ENCODE measurements at regions not wholly inside any gene's neighbourhood (a gene's known extent, or its start where the extent isn't known, plus 50 kb on each side); places are given as distances from the start of the nearest gene placed in this dataset.

GRCh38 chr5:170448221-170448620 is 55.6 kb upstream of the KCNIP1 start:
- CTCF ChIA-PET = no interaction called here
- POLR2A ChIA-PET (ENCODE audit: unreplicated experiment) = no interaction called here

GRCh38 chr5:170446365-170446764 is 57.2 kb upstream of the KCNMB1 start:
- no peaks in the 10 kb centered on the region for H4K20me1 ChIP-seq (ENCODE audit: insufficient read depth)
- POLR2A ChIA-PET (ENCODE audit: unreplicated experiment) = no interaction called here
- H3K79me2 ChIP-seq (ENCODE audit: low read depth) = no peaks in the 10 kb centered on the region
- no peak overlapping the region for H3K4me2 ChIP-seq
- no peaks in the 10 kb centered on the region for H3K4me1 ChIP-seq (replicated peaks; ENCODE audit: insufficient read depth)
- H3F3A ChIP-seq (ENCODE audit: insufficient read depth, low read depth) = no peaks in the 10 kb centered on the region
- no peaks in the 10 kb centered on the region for H3K36me3 ChIP-seq (ENCODE audit: low read depth)
- no peak overlapping the region for H2AFZ ChIP-seq
- H3K27me3 ChIP-seq (ENCODE audit: insufficient read depth, low read depth) = no peaks in the 10 kb centered on the region
- no peaks in the 10 kb centered on the region for H3K9me3 ChIP-seq (ENCODE audit: insufficient read depth, low read depth)
- intact Hi-C loops (cut with micrococcal nuclease; ENCODE audit: unreplicated experiment) = no loop called here
- no peak for TF ChIP-seq EZH2 (IDR thresholded peaks at IDR 0.05; ENCODE audit: low read depth)
- no TSS peak for BruUV-seq (replicated peaks)
- CTCF ChIA-PET = interaction anchor here (0.6 kb wide), 1 partner anchor 470 kb away, joined by 3 read pairs; no protein-coding TSS in a partner anchor
- no peaks in the 10 kb centered on the region for H3K9me2 ChIP-seq (ENCODE audit: insufficient read depth)
- no peak overlapping the region for H3K27ac ChIP-seq
- DNase-seq = no peak
- no peak overlapping the region for H3K4me3 ChIP-seq

More at GRCh38 chr5:170448221-170448620, 55.6 kb upstream of the KCNIP1 start:
- Histone ChIP-seq H3K27ac (no peak overlapping the region), H4K20me1 (ENCODE audit: insufficient read depth) (no peaks in the 10 kb centered on the region), H3K27me3 (ENCODE audit: insufficient read depth, low read depth) (no peaks in the 10 kb centered on the region), H3K4me2 (no peak overlapping the region), H3K9me2 (ENCODE audit: insufficient read depth) (no peaks in the 10 kb centered on the region), H3K79me2 (ENCODE audit: low read depth) (no peaks in the 10 kb centered on the region), H3K4me1 (replicated peaks; ENCODE audit: insufficient read depth) (no peaks in the 10 kb centered on the region), H2AFZ (no peak overlapping the region), H3K9me3 (ENCODE audit: insufficient read depth, low read depth) (no peaks in the 10 kb centered on the region), H3F3A (ENCODE audit: insufficient read depth, low read depth) (no peaks in the 10 kb centered on the region), H3K4me3 (no peak overlapping the region), H3K36me3 (ENCODE audit: low read depth) (no peaks in the 10 kb centered on the region)
- no peak for DNase-seq
- no peak for TF ChIP-seq EZH2 (IDR thresholded peaks at IDR 0.05; ENCODE audit: low read depth)
- TF ChIP-seq, protein P1, sequence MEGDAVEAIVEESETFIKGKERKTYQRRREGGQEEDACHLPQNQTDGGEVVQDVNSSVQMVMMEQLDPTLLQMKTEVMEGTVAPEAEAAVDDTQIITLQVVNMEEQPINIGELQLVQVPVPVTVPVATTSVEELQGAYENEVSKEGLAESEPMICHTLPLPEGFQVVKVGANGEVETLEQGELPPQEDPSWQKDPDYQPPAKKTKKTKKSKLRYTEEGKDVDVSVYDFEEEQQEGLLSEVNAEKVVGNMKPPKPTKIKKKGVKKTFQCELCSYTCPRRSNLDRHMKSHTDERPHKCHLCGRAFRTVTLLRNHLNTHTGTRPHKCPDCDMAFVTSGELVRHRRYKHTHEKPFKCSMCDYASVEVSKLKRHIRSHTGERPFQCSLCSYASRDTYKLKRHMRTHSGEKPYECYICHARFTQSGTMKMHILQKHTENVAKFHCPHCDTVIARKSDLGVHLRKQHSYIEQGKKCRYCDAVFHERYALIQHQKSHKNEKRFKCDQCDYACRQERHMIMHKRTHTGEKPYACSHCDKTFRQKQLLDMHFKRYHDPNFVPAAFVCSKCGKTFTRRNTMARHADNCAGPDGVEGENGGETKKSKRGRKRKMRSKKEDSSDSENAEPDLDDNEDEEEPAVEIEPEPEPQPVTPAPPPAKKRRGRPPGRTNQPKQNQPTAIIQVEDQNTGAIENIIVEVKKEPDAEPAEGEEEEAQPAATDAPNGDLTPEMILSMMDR (conservative IDR thresholded peaks at IDR 0.05) = no peak
- intact Hi-C loops (cut with micrococcal nuclease; ENCODE audit: unreplicated experiment) = no loop called here
- no TSS peak for BruUV-seq (replicated peaks)

GRCh38 chr5:170445936-170446335 is 56.8 kb upstream of the KCNMB1 start:
- no peaks in the 10 kb centered on the region for H3F3A ChIP-seq (ENCODE audit: insufficient read depth, low read depth)
- no peak overlapping the region for H2AFZ ChIP-seq
- POLR2A ChIA-PET (ENCODE audit: unreplicated experiment) = no interaction called here

More at GRCh38 chr5:170445936-170446335, 56.8 kb upstream of the KCNMB1 start:
- H3K27ac ChIP-seq = no peak overlapping the region
- no peak overlapping the region for H3K4me2 ChIP-seq
- TF ChIP-seq, protein P1 (conservative IDR thresholded peaks at IDR 0.05) = no peak
- no peak for TF ChIP-seq EZH2 (IDR thresholded peaks at IDR 0.05; ENCODE audit: low read depth)
- CTCF ChIA-PET = no interaction called here
- no peaks in the 10 kb centered on the region for H3K9me2 ChIP-seq (ENCODE audit: insufficient read depth)
- intact Hi-C loops (cut with micrococcal nuclease; ENCODE audit: unreplicated experiment) = no loop called here
- no peaks in the 10 kb centered on the region for H3K36me3 ChIP-seq (ENCODE audit: low read depth)
- no peak for DNase-seq
- BruUV-seq (replicated peaks) = no TSS peak
- no peaks in the 10 kb centered on the region for H3K27me3 ChIP-seq (ENCODE audit: insufficient read depth, low read depth)
- no peaks in the 10 kb centered on the region for H3K79me2 ChIP-seq (ENCODE audit: low read depth)
- no peaks in the 10 kb centered on the region for H4K20me1 ChIP-seq (ENCODE audit: insufficient read depth)
- no peaks in the 10 kb centered on the region for H3K4me1 ChIP-seq (replicated peaks; ENCODE audit: insufficient read depth)
- no peaks in the 10 kb centered on the region for H3K9me3 ChIP-seq (ENCODE audit: insufficient read depth, low read depth)
- no peak overlapping the region for H3K4me3 ChIP-seq

All from PC-9 (cell line).